Psoas muscle (tissue), 7 donors: ENCODE measurements at regions not wholly inside any gene's neighbourhood (a gene's known extent, or its start where the extent isn't known, plus 50 kb on each side); places are given as distances from the start of the nearest gene placed in this dataset.

Experiments
- ATAC-seq, 4 donors: fragments of 200-7000 bp; cut with Tn5 transposase; one replicate each; pipeline ENCODE4 v1.9.1; 2020; ENCODE audit warnings: moderate library complexity in 3 of 4, mild to moderate bottlenecking in 2 of 4
- DNase-seq, 2 donors: peaks; one replicate each; pipeline ENCODE4 v3.0.0-alpha.2; 2020
- H3K27ac ChIP-seq: fragments of 200-600 bp; one replicate; pipeline ENCODE4 v1.8.0; 2022
- H3K27me3 ChIP-seq, 3 donors: fragments of 200-600 bp in 1 of 3; one replicate each; pipeline versions ENCODE4 v1.6.1 to v1.8.0; 2013 to 2022; ENCODE audit warnings: low read length in 2 of 3, mild to moderate bottlenecking in 2 of 3, moderate library complexity in 1 of 3; ENCODE audit not compliant: insufficient read depth in 3 of 3
- H3K36me3 ChIP-seq, 2 donors: fragments of 200-600 bp in 1 of 2; one replicate each; pipeline versions ENCODE4 v1.6.1 to v1.8.0; 2013 to 2022; ENCODE audit warnings: low read depth in 1 of 2, mild to moderate bottlenecking in 1 of 2, moderate library complexity in 1 of 2; ENCODE audit not compliant: insufficient read depth in 1 of 2
- H3K4me1 ChIP-seq: fragments of 200-600 bp; one replicate; pipeline ENCODE4 v1.8.0; 2022
- H3K4me3 ChIP-seq: fragments of 200-600 bp; one replicate; pipeline ENCODE4 v1.8.0; 2022; ENCODE audit warnings: mild to moderate bottlenecking
- H3K9me3 ChIP-seq: fragments of 200-600 bp; one replicate; pipeline ENCODE4 v1.8.0; 2022
- WGBS, 3 donors: extraction: QIAGEN DNeasy Blood & Tissue Kit; methylation state at CpG; one replicate each; pipeline versions ENCODE4 v1.1.6 to v1.1.7; 2013; 5-methylcytosine and 5-hydroxymethylcytosine counted together
- intact Hi-C, 2 donors: fragments of 100-400 bp; cut with DNase I; formaldehyde crosslinking; loops; one replicate each; pipeline versions ENCODE4 v1.11.0 to v1.14.2; 2022
- TF ChIP-seq, protein P1 (sequence below): fragments of 200-600 bp; IDR thresholded peaks from one replicate; pipeline ENCODE4 v1.8.0; 2022; ENCODE audit warnings: antibody characterized with exemption
- donor health status: healthy with polysubstance abuse.
- donor health status: DM: no; HTN: no; CAD: no; lungs with moderate emphysema.
- donor health status: Bipolar disorder and iron deficiency.
- donor health status: healthy.
- donor health status: DM: yes; HTN: yes; CAD: no.
- donor health status: DM: no; HTN: no; CAD: no.
- donor health status: DM: yes; HTN: yes; CAD: no.

DNA sequence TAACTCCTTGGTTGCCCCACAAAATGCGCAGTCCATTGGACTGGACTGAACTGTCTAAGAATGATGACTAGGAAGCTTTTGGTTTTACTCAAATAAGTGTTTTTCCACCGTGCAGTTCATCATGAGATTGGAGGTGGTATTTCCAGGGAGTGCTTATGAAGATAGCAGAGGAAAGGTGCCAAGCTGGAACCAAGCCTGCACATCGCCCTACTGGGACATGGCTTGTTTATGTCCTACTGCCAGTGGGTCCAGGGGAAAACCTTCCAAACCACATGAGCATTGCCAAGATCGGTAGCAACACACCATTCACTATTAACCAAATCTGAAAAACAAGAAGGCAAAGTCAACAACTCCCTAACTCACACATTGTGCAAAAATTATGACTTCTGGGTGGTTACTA, 54.7 kb upstream of the DSCAM start:
- DNase-seq = no peak
- WGBS, 3 donors = 41 to 56% (median 50%) methylated on average over 4 of the region's 4 CpGs
- no peaks in the 10 kb centered on the region for H3K36me3 ChIP-seq
- no peaks in the 10 kb centered on the region for H3K4me1 ChIP-seq
- no peak overlapping the region for H3K27ac ChIP-seq
- no peaks in the 10 kb centered on the region for H3K27me3 ChIP-seq
- H3K4me3 ChIP-seq = no peak overlapping the region
- TF ChIP-seq, protein P1, sequence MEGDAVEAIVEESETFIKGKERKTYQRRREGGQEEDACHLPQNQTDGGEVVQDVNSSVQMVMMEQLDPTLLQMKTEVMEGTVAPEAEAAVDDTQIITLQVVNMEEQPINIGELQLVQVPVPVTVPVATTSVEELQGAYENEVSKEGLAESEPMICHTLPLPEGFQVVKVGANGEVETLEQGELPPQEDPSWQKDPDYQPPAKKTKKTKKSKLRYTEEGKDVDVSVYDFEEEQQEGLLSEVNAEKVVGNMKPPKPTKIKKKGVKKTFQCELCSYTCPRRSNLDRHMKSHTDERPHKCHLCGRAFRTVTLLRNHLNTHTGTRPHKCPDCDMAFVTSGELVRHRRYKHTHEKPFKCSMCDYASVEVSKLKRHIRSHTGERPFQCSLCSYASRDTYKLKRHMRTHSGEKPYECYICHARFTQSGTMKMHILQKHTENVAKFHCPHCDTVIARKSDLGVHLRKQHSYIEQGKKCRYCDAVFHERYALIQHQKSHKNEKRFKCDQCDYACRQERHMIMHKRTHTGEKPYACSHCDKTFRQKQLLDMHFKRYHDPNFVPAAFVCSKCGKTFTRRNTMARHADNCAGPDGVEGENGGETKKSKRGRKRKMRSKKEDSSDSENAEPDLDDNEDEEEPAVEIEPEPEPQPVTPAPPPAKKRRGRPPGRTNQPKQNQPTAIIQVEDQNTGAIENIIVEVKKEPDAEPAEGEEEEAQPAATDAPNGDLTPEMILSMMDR = no peak
- H3K9me3 ChIP-seq = no peaks in the 10 kb centered on the region
- no peak for ATAC-seq
- intact Hi-C loops = no loop called here

DNA sequence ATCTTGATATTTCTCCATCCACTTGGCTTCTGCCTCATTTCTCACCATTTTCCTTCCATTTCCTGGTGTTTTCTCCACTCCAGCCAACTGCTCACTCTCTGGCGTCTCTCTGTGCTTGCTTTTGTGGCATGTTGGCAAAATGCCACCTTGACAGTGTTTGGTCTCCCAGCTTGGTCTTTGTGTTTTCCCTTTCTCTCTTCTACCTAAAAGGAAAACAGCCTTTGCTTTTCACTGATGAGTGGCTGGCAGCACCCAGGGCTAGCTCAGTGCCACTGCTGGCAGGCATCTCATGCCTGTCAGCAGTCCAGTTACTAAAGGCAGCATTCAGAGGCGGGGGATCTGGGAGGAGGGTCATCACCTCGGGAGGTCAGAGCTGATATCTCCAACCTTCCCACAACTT, 55.3 kb upstream of the DSCAM start:
- Histone ChIP-seq H3K36me3 (no peaks in the 10 kb centered on the region), H3K27ac (no peak overlapping the region), H3K9me3 (no peaks in the 10 kb centered on the region), H3K27me3 (no peaks in the 10 kb centered on the region), H3K4me1 (no peaks in the 10 kb centered on the region), H3K4me3 (no peak overlapping the region)
- 33 to 51% (median 37%) methylated on average over 3 of the region's 3 CpGs for WGBS, 3 donors
- intact Hi-C loops = no loop called here
- ATAC-seq (no peak), DNase-seq (no peak)
- TF ChIP-seq, protein P1 = no peak

DNA sequence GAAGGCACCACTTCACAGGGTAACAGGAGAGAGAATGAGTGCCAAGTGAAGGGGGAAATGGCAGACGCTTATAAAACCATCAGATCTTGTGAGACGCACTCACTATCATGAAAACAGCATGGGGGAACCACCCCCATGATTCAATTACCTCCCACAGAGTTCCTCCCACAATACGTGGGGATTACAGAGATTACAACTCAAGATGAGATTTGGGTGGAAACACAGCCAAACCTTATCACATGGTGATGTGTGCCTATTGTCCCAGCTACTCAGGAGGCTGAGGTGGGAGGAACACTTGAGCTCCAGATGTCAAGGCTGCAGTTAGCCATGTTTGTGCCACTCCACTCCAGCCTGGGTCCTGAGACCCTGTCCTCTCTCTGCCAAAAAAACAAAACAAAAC, 56.0 kb upstream of the DSCAM start:
- Histone ChIP-seq H3K27me3 (no peaks in the 10 kb centered on the region), H3K27ac (no peak overlapping the region), H3K9me3 (no peaks in the 10 kb centered on the region), H3K4me1 (no peaks in the 10 kb centered on the region), H3K4me3 (no peak overlapping the region), H3K36me3 (no peaks in the 10 kb centered on the region)
- no peak for ATAC-seq
- 75 to 83% (median 76%) methylated on average over 3 of the region's 3 CpGs for WGBS, 3 donors
- TF ChIP-seq, protein P1 = no peak
- intact Hi-C loops = no loop called here
- DNase-seq = no peak

DNA sequence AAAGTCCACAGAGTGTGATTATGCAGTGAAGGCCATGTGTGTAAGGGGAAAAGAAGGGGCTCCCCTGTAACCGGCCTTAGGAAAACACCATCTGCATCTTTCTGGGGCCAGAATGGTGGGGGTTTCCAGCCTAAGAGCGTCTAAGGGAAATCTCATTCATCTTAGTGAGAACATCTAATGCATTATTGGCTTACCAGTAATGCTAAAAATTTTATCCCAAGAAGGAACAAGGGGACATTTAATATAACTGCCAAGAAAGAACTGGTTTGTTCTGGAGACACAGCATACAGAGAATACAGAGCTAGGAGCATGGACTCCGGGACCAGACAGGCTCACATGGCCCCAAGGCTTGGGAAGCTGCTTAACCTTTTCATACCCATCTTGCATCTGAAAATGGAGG, 58.3 kb upstream of the DSCAM start:
- Histone ChIP-seq H3K36me3 (no peaks in the 10 kb centered on the region), H3K27me3 (no peaks in the 10 kb centered on the region), H3K4me1 (no peaks in the 10 kb centered on the region), H3K4me3 (no peak overlapping the region), H3K9me3 (no peaks in the 10 kb centered on the region), H3K27ac (no peak overlapping the region)
- ATAC-seq (no peak), DNase-seq (no peak)
- WGBS, 3 donors = 32 to 46% (median 44%) methylated on average over 3 of the region's 3 CpGs
- intact Hi-C loops = no loop called here
- TF ChIP-seq, protein P1 = no peak

DNA sequence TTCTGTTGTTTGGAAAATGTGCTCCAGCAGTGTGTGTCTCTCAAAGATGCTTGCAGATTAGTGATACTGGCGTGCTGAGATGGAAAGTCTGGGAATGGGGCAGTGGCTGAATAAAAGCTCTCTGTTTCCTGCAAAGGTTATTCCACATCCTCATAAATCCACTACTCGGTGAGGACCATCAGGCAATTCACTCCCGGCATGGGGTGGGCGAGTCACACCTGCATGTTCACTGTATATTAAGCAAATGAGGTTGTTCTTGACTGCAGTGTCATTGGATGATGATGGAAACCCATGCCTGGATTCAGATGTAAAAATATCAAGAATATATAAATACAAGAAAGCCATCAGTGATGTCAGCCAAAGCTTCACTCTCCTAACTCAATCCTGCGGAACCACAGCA, 65.4 kb upstream of the DSCAM start:
- intact Hi-C loops = no loop called here
- no peak for ATAC-seq
- WGBS, 3 donors = 81 to 88% (median 86%) methylated on average over 5 of the region's 5 CpGs
- H3K27me3 ChIP-seq = peaks cover 0 to 4% (median 0%) of the 10 kb centered on the region in 3 donors
- H3K4me1 ChIP-seq = no peaks in the 10 kb centered on the region
- no peaks in the 10 kb centered on the region for H3K36me3 ChIP-seq
- DNase-seq = no peak
- no peak overlapping the region for H3K27ac ChIP-seq
- H3K4me3 ChIP-seq = no peak overlapping the region
- no peaks in the 10 kb centered on the region for H3K9me3 ChIP-seq
- TF ChIP-seq, protein P1 = no peak
